Mucosa of descending colon (tissue), 3 donors: ENCODE measurements at regions not wholly inside any gene's neighbourhood (a gene's known extent, or its start where the extent isn't known, plus 50 kb on each side); places are given as distances from the start of the nearest gene placed in this dataset.

Experiments
- ATAC-seq: fragments of 200-7000 bp; cut with Tn5 transposase; one replicate; pipeline ENCODE4 v1.9.1; 2020; ENCODE audit warnings: mild to moderate bottlenecking, moderate library complexity
- DNase-seq, 3 donors: peaks; one replicate each; pipeline ENCODE4 v3.0.0-alpha.2; 2020
- H3K36me3 ChIP-seq: fragments of 200-600 bp; one replicate; pipeline ENCODE4 v1.8.0; 2021; ENCODE audit warnings: low read depth, mild to moderate bottlenecking
- H3K4me1 ChIP-seq: fragments of 200-600 bp; one replicate; pipeline ENCODE4 v1.8.0; 2021; ENCODE audit warnings: low read depth, mild to moderate bottlenecking
- H3K4me3 ChIP-seq: fragments of 200-600 bp; one replicate; pipeline ENCODE4 v1.8.0; 2021; ENCODE audit warnings: mild to moderate bottlenecking
- H3K9me3 ChIP-seq: fragments of 200-600 bp; one replicate; pipeline ENCODE4 v1.8.0; 2021; ENCODE audit warnings: mild to moderate bottlenecking
- CTCF ChIP-seq: fragments of 200-600 bp; IDR thresholded peaks from one replicate; pipeline ENCODE4 v1.8.0; 2022; ENCODE audit warnings: antibody characterized with exemption, mild to moderate bottlenecking
- intact Hi-C, 2 donors: fragments of 100-400 bp; cut with DNase I in 1 of 2; cut with micrococcal nuclease in 1 of 2; formaldehyde crosslinking; loops; one replicate each; pipeline versions ENCODE4 v1.11.0 to v1.11.1; 2022; cut with DNase I, micrococcal nuclease
- donor health status: DM: no; HTN: no; CAD: no; lungs with moderate emphysema.
- donor health status: DM: no; HTN: no; CAD: no.
- donor health status: DM: no; HTN: yes; CAD: no.

- intact Hi-C loops, result no loop called here
- no peaks in the 10 kb centered on the region for H3K36me3 ChIP-seq
- H3K4me1 ChIP-seq, result no peaks in the 10 kb centered on the region
- ATAC-seq (no peak), DNase-seq (no peak)
- H3K4me3 ChIP-seq, result no peak overlapping the region
- no peaks in the 10 kb centered on the region for H3K9me3 ChIP-seq
- TF ChIP-seq CTCF, result no peak
Observed at GRCh38 chr11:91850533-91851275, 373.9 kb upstream of the FAT3 start.

GRCh38 chr11:91850021-91850420 is 374.6 kb upstream of the FAT3 start:
- Histone ChIP-seq H3K36me3 (no peaks in the 10 kb centered on the region), H3K4me1 (no peaks in the 10 kb centered on the region), H3K9me3 (no peaks in the 10 kb centered on the region), H3K4me3 (no peak overlapping the region)
- intact Hi-C loops, result no loop called here
- TF ChIP-seq CTCF, result no peak
- DNase-seq (no peak), ATAC-seq (no peak)

- intact Hi-C loops, result no loop called here
Observed at GRCh38 chr11:91846649-91847048, 378.0 kb upstream of the FAT3 start.

GRCh38 chr11:91846002-91846401 is 378.6 kb upstream of the FAT3 start:
- no peak for TF ChIP-seq CTCF

More at GRCh38 chr11:91846649-91847048, 378.0 kb upstream of the FAT3 start:
- Histone ChIP-seq H3K9me3 (no peaks in the 10 kb centered on the region), H3K4me3 (no peak overlapping the region), H3K36me3 (no peaks in the 10 kb centered on the region), H3K4me1 (no peaks in the 10 kb centered on the region)
- DNase-seq (no peak), ATAC-seq (no peak)
- TF ChIP-seq CTCF, result no peak

GRCh38 chr11:91840640-91841240 is 383.9 kb upstream of the FAT3 start:
- no peak for ATAC-seq
- DNase-seq, result no peak
- intact Hi-C loops, result no loop called here
- H3K4me1 ChIP-seq, result no peaks in the 10 kb centered on the region
- no peaks in the 10 kb centered on the region for H3K9me3 ChIP-seq
- no peak for TF ChIP-seq CTCF
- no peaks in the 10 kb centered on the region for H3K36me3 ChIP-seq
- H3K4me3 ChIP-seq, result no peak overlapping the region

More at GRCh38 chr11:91846002-91846401, 378.6 kb upstream of the FAT3 start:
- Histone ChIP-seq H3K36me3 (no peaks in the 10 kb centered on the region), H3K4me3 (no peak overlapping the region), H3K9me3 (no peaks in the 10 kb centered on the region), H3K4me1 (no peaks in the 10 kb centered on the region)
- intact Hi-C loops, result no loop called here
- DNase-seq (no peak), ATAC-seq (no peak)
